Neural progenitor cell (in vitro differentiated cells): ENCODE measurements at regions not wholly inside any gene's neighbourhood (a gene's known extent, or its start where the extent isn't known, plus 50 kb on each side); places are given as distances from the start of the nearest gene placed in this dataset.
"Not testable (repeated sequence)": the region's sequence is repeated elsewhere in the genome, so short reads cannot be mapped to it uniquely, and the experiment has no call there.

Experiments
- DNase-seq: peaks from one replicate; pipeline ENCODE4 v3.0.0-alpha.2; 2016; ENCODE audit warnings: low spot score
- H2AFZ ChIP-seq: fragments of 200-600 bp; sonication (generic); replicated peaks from 2 replicates; pipeline ENCODE4 v1.6.1; 2016; ENCODE audit warnings: antibody characterized with exemption
- H3F3A ChIP-seq: fragments of 200-600 bp; sonication (generic); 2 replicates; pipeline ENCODE4 v1.6.1; 2016; ENCODE audit warnings: antibody characterized with exemption, low read depth
- H3K27ac ChIP-seq: fragments of 200-600 bp; sonication (generic); 2 replicates; pipeline ENCODE4 v1.5.1; 2016; ENCODE audit warnings: mild to moderate bottlenecking
- H3K27me3 ChIP-seq: fragments of 200-600 bp; sonication (generic); 2 replicates; pipeline ENCODE4 v1.6.1; 2016; ENCODE audit warnings: mild to moderate bottlenecking, moderate library complexity
- H3K36me3 ChIP-seq: fragments of 200-600 bp; sonication (generic); 2 replicates; pipeline ENCODE4 v1.5.1; 2016
- H3K4me1 ChIP-seq: fragments of 200-600 bp; sonication (generic); 2 replicates; pipeline ENCODE4 v1.6.1; 2016; ENCODE audit warnings: mixed run types
- H3K4me2 ChIP-seq: fragments of 200-600 bp; sonication (generic); 2 replicates; pipeline ENCODE4 v1.6.1; 2016
- H3K4me3 ChIP-seq: fragments of 200-600 bp; sonication (generic); 2 replicates; pipeline ENCODE4 v1.5.1; 2016
- H3K79me2 ChIP-seq: fragments of 200-600 bp; sonication (generic); 2 replicates; pipeline ENCODE4 v1.6.1; 2016; ENCODE audit warnings: low read depth
- H3K9ac ChIP-seq: fragments of 200-600 bp; sonication (generic); 2 replicates; pipeline ENCODE4 v1.6.1; 2016
- H3K9me3 ChIP-seq: fragments of 200-600 bp; sonication (generic); 2 replicates; pipeline ENCODE4 v1.5.1; 2016; ENCODE audit warnings: low read depth
- H4K20me1 ChIP-seq: fragments of 200-600 bp; sonication (generic); 2 replicates; pipeline ENCODE4 v1.6.1; 2016; ENCODE audit warnings: low read depth
- H3K27ac Mint-ChIP-seq: 3 replicates; pipeline ENCODE4 v1.8.0; 2021; ENCODE audit warnings: mixed read lengths
- H3K27me3 Mint-ChIP-seq: 2 replicates; pipeline ENCODE4 v1.8.0; 2022; ENCODE audit warnings: low read depth, mild to moderate bottlenecking, inconsistent platforms, moderate library complexity, mixed read lengths; ENCODE audit not compliant: insufficient read depth
- H3K36me3 Mint-ChIP-seq: 3 replicates; pipeline ENCODE4 v1.8.0; 2021; ENCODE audit warnings: mixed read lengths
- H3K4me1 Mint-ChIP-seq: 3 replicates; pipeline ENCODE4 v1.8.0; 2021; ENCODE audit warnings: mixed read lengths
- H3K4me3 Mint-ChIP-seq: 3 replicates; pipeline ENCODE4 v1.8.0; 2021; ENCODE audit warnings: mild to moderate bottlenecking, moderate library complexity, mixed read lengths
- H3K9me3 Mint-ChIP-seq: 3 replicates; pipeline ENCODE4 v1.8.0; 2020; ENCODE audit warnings: mixed read lengths
- CTCF ChIP-seq: fragments of 200-600 bp; sonication (generic); IDR thresholded peaks from 2 replicates; pipeline ENCODE4 v1.5.1; 2017; ENCODE audit warnings: antibody characterized with exemption, mild to moderate bottlenecking
- EZH2 ChIP-seq: fragments of 200-600 bp; sonication (generic); IDR thresholded peaks from 2 replicates; pipeline ENCODE4 v1.6.1; 2017; ENCODE audit warnings: antibody characterized with exemption, mild to moderate bottlenecking, moderate library complexity
- EZH2phosphoT487 ChIP-seq: fragments of 200-600 bp; sonication (generic); IDR thresholded peaks from 2 replicates; pipeline ENCODE4 v1.6.1; 2017; ENCODE audit warnings: antibody characterized with exemption

DNA sequence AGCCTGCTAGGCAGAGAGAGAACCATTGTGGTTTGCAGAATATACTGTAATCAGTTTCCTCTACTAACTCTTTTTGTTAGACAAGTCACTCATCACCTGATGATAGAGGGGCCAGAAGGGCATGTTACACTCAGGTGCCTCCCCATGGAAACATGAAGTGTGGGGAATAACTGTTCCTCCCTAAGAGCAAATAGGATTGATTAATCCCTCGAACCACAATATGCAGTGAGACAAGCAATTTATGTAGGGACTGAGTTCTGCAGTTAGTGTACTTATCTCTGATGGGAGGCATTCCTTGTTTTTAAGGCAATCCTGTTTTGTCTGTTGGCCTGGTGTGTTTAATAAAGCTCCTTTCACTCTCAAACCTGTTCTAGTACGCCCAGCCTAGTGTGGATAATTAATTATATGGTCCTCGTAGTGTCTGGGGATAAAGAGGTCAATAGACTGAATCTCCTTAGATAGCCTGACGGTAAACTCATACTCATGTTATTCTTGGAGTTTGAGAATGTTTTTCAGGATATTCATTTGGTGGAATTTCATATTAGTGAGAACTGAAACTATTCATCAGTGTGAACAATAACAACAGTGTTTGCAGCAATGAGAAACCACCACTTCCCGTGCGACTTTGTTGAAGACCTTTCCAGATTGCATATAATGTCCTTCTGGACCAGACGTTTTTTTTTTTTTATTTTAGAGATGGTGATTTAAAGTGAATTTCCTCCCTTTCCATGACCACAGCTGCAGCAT, 344.8 kb upstream of the FZD8 start:
- Histone ChIP-seq H3K4me2 (no peak overlapping the region), H4K20me1 (no peaks in the 10 kb centered on the region), H3K36me3 (no peaks in the 10 kb centered on the region), H2AFZ (peak overlapping the region; percentile 42), H3K4me1 (peaks cover 3% of the 10 kb centered on the region), H3K79me2 (no peaks in the 10 kb centered on the region), H3K27me3 (no peaks in the 10 kb centered on the region), H3K4me3 (no peak overlapping the region), H3F3A (no peaks in the 10 kb centered on the region), H3K9ac (no peak overlapping the region), H3K27ac (no peak overlapping the region), H3K9me3 (no peaks in the 10 kb centered on the region)
- TF ChIP-seq EZH2: no peak
- TF ChIP-seq EZH2phosphoT487: no peak
- TF ChIP-seq CTCF: no peak
- Mint-ChIP-seq H3K27me3 (peaks cover 3% of the 10 kb centered on the region), H3K27ac (peak overlapping the region; percentile 61), H3K4me3 (no peak overlapping the region), H3K4me1 (peaks cover 35% of the 10 kb centered on the region), H3K9me3 (peaks cover 11% of the 10 kb centered on the region), H3K36me3 (peaks cover 3% of the 10 kb centered on the region)
- no peak for DNase-seq

- no peaks in the 10 kb centered on the region for H3K79me2 ChIP-seq
- no peak for DNase-seq
- Mint-ChIP-seq H3K27ac (no peak overlapping the region), H3K4me3 (no peak overlapping the region), H3K9me3 (peaks cover 2% of the 10 kb centered on the region), H3K27me3 (no peaks in the 10 kb centered on the region), H3K4me1 (peaks cover 3% of the 10 kb centered on the region), H3K36me3 (no peaks in the 10 kb centered on the region)
- H3K27ac ChIP-seq: no peak overlapping the region
- no peak for TF ChIP-seq CTCF
- TF ChIP-seq EZH2: no peak
- no peak for TF ChIP-seq EZH2phosphoT487
- no peaks in the 10 kb centered on the region for H3K4me1 ChIP-seq
- no peaks in the 10 kb centered on the region for H3F3A ChIP-seq
- no peak overlapping the region for H3K9ac ChIP-seq
- H4K20me1 ChIP-seq: no peaks in the 10 kb centered on the region
- H3K4me3 ChIP-seq: no peak overlapping the region
- H2AFZ ChIP-seq: no peak overlapping the region
- no peaks in the 10 kb centered on the region for H3K9me3 ChIP-seq
- H3K4me2 ChIP-seq: no peak overlapping the region
- peaks cover 9% of the 10 kb centered on the region for H3K27me3 ChIP-seq
- no peaks in the 10 kb centered on the region for H3K36me3 ChIP-seq
Observed at GRCh38 chr10:35979116-35979515, 337.0 kb upstream of the FZD8 start.

DNA sequence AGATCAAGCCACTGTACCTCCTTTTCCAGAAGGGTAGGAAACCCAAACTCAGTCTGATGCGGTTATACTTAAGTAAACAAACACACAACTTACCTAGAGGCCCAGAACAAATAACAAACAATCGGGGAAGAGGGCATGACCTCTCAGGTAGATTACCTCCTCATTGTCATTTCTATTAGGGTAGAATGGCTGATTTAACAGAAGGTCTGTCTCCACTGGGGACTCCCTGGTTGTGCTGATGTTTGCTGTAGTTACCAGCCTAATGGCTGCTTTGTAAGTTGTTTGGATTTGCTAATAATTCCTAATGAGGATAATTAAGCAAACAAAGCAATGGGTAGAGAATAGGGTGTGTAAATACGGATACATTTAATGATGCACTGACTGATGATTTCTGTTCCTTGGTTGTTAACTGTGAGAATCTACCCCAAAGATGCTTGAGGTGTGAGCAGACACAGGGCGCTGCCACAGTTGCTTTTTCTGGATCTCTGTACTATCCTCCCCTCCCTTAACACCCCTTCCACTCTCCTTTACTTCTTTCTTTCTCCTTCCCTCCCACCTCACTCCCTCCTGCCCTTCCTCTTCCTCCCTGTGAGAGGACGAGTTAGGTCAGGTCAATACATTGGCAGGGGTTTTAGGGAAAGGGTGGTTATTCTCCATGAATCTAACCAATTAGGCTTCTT, 332.0 kb upstream of the FZD8 start:
- not testable (repeated sequence) for H3K27ac ChIP-seq, H3K9me3 ChIP-seq, H3K4me1 Mint-ChIP-seq, H3K4me1 ChIP-seq, H3F3A ChIP-seq, H3K27me3 Mint-ChIP-seq, H3K79me2 ChIP-seq, H3K27me3 ChIP-seq, DNase-seq, H3K9me3 Mint-ChIP-seq, H2AFZ ChIP-seq, H4K20me1 ChIP-seq, H3K4me2 ChIP-seq, H3K4me3 ChIP-seq, H3K36me3 ChIP-seq, H3K36me3 Mint-ChIP-seq, H3K4me3 Mint-ChIP-seq, H3K27ac Mint-ChIP-seq, H3K9ac ChIP-seq

GRCh38 chr10:35972275-35972674, 330.2 kb upstream of the FZD8 start:
- H3K27me3 ChIP-seq: peaks cover 9% of the 10 kb centered on the region
- no peak overlapping the region for H3K4me2 ChIP-seq
- H3K4me3 ChIP-seq: no peak overlapping the region
- H3K4me1 Mint-ChIP-seq: no peaks in the 10 kb centered on the region
- no peaks in the 10 kb centered on the region for H3K36me3 ChIP-seq
- no peak overlapping the region for H3K9ac ChIP-seq
- no peak overlapping the region for H2AFZ ChIP-seq
- no peak for DNase-seq
- H3K4me3 Mint-ChIP-seq: no peak overlapping the region
- no peaks in the 10 kb centered on the region for H4K20me1 ChIP-seq
- no peaks in the 10 kb centered on the region for H3K4me1 ChIP-seq
- no peaks in the 10 kb centered on the region for H3K79me2 ChIP-seq
- H3K9me3 ChIP-seq: no peaks in the 10 kb centered on the region
- no peak overlapping the region for H3K27ac ChIP-seq
- TF ChIP-seq EZH2: no peak
- TF ChIP-seq EZH2phosphoT487: no peak
- no peak for TF ChIP-seq CTCF
- H3K27ac Mint-ChIP-seq: no peak overlapping the region
- peaks cover 5% of the 10 kb centered on the region for H3K27me3 Mint-ChIP-seq
- no peaks in the 10 kb centered on the region for H3K36me3 Mint-ChIP-seq
- H3K9me3 Mint-ChIP-seq: peaks cover 5% of the 10 kb centered on the region
- H3F3A ChIP-seq: no peaks in the 10 kb centered on the region
